ENCODE measurements at regions not wholly inside any gene's neighbourhood (a gene's known extent, or its start where the extent isn't known, plus 50 kb on each side); places are given as distances from the start of the nearest gene placed in this dataset.
"Not testable (repeated sequence)": the region's sequence is repeated elsewhere in the genome, so short reads cannot be mapped to it uniquely, and the experiment has no call there.

DNA sequence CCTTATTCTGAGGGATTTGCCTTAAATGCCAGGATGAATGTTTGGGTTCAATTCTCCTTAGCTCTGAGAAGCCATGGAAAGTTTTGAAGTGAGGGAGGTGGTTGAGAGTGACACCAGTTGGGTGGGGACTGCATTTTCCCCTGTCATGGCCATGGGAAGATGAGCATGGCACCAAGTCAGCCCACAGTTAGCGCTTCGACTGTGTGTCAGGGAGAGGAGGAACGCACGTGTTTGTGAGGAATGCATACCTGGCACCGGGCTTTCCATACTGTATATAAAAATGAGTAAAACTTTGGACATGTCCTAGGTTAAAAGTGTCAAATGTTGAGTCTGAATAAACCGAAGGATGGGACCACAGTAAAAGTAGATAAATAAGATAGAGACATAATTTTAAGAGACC is 187.5 kb upstream of the KL start:
- in situ Hi-C loops (cut with HindIII; ENCODE audit: low pct_unique_long_range_greater_than_20kb, low sequenced_read_pairs) = no loop called here
- no peak for DNase-seq (ENCODE audit: low read depth, low spot score)

GRCh38 chr13:32829269-32829668 is 187.0 kb upstream of the KL start:
- no peak for DNase-seq (ENCODE audit: low read depth, low spot score)
- in situ Hi-C loops (cut with HindIII; ENCODE audit: low pct_unique_long_range_greater_than_20kb, low sequenced_read_pairs) = no loop called here

DNA sequence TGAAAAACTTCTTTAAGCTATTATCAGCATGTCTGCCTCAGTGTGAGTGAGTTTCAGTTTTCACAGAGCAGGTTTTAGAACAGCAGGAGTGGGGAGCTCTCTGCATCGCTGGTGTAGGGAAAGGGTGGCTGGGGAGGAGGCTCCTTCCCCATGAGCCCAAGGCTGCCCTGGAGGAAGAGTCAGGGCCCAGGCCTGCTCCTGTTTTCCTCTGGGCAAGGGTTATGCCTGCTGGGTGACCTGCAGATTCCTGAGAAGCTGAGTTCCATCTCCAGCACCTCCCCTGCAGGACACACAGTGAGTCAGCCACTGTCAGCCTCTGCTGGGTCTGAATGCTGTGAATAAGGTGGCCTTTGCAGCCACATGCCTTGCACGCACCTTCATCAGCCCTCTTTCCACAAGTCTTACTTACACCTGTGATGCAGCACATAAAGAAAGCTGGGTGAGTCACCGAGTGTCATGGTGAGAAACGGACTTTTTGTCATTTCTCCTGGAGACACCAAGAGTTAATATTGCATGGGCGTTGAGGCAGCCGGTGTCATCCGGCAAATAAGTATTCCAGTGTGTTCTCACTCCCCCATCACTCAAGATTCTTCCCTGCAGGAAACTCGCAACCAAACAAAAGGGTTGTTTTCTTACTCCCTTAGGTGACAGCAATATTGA is 186.4 kb upstream of the KL start:
- in situ Hi-C loops (cut with HindIII; ENCODE audit: low pct_unique_long_range_greater_than_20kb, low sequenced_read_pairs) = no loop called here
- no peak for DNase-seq (ENCODE audit: low read depth, low spot score)

GRCh38 chr13:32830336-32831031 is 185.7 kb upstream of the KL start:
- in situ Hi-C loops (cut with HindIII; ENCODE audit: low pct_unique_long_range_greater_than_20kb, low sequenced_read_pairs) = no loop called here

GRCh38 chr13:32837307-32837972 is 178.8 kb upstream of the KL start:
- in situ Hi-C loops (cut with HindIII; ENCODE audit: low pct_unique_long_range_greater_than_20kb, low sequenced_read_pairs) = no loop called here
- no peak for DNase-seq (ENCODE audit: low read depth, low spot score)

More at GRCh38 chr13:32830336-32831031, 185.7 kb upstream of the KL start:
- no peak for DNase-seq (ENCODE audit: low read depth, low spot score)

DNA sequence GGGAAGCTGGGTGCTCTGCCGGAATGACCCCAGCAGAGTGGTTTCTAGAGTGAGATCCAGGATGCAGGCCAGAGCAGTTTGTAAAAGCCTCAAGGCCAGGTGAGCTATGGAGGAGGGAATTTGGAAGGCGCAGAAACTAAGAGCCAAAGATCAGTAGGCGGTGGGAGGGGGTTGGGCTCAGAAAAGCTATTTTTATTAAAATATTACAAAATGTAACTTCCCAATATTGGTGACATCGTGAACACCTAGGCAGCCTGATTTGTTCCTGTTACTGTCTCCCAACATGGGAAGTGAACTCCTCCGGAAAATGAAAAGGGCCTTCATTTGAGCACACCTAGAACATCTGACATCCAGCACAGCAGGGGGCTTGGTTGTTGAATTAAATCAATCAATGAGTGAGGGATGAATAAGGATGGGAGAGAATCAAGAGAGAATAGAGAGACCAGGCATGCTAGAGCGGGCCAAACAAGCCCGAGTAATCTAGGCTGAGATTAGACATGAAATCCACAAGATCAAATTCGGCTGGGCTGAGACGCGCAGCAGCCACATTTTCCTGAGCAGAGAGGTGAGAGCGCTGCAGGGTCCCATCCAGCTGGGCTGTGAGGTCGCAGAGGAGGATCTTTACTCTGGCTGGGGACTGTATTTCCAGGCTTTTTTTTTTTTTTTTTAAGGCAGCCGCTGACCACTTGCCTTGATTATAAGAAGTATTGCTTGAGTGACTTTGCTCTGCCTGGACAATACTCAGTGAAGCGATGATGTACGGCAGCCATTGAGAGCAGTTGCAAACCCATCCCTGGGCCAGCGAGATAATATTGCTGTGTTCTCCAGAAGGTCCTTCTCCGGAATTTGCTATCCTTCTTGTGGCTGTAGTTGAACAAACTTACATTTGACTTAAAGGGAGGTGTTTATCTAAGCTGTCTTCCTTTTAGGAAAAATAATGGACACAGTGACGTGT is 178.0 kb upstream of the KL start:
- no peak for DNase-seq (ENCODE audit: low read depth, low spot score)
- in situ Hi-C loops (cut with HindIII; ENCODE audit: low pct_unique_long_range_greater_than_20kb, low sequenced_read_pairs) = no loop called here

DNA sequence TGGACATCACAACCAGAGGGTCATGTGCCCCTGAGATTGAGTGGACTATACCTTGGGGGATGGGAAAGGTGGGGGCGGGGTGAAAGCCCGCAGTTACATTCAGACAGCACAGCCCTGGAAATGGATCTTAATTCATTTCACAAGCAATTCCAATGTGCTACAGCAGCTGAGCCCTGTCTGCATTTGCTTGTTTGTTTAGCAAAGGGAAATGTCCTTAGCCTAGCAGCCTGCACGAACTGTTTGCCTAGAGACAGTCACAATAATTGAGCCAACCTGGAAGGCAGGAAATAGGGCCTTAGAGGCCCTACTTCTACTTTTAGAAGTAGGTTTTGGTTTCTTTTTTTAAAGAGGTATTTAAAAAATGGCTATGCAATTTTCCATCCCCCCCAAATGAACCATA is 177.3 kb upstream of the KL start:
- in situ Hi-C loops (cut with HindIII; ENCODE audit: low pct_unique_long_range_greater_than_20kb, low sequenced_read_pairs) = no loop called here
- DNase-seq (ENCODE audit: low read depth, low spot score) = no peak

DNA sequence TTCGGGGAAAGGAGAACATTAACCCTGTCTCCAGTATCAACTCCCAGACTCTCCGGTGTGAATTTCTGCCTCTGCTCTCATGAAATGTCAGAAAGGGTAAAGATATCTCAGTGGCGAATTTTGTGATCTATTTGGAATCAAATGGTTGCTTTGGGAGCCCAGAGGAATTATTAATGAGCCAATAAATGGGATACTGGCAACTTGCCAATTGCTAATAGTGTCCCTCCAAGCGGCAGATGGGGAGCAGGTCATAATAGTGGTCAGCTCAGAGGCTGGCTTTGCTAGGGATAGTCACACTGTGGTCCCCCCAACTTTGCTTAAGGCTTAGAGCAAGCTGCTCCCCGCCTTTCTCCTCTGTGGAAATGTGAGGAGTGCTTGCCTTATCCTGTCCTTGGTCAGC is 176.1 kb upstream of the KL start:
- in situ Hi-C loops (cut with HindIII; ENCODE audit: low pct_unique_long_range_greater_than_20kb, low sequenced_read_pairs) = no loop called here
- DNase-seq (ENCODE audit: low read depth, low spot score) = no peak

DNA sequence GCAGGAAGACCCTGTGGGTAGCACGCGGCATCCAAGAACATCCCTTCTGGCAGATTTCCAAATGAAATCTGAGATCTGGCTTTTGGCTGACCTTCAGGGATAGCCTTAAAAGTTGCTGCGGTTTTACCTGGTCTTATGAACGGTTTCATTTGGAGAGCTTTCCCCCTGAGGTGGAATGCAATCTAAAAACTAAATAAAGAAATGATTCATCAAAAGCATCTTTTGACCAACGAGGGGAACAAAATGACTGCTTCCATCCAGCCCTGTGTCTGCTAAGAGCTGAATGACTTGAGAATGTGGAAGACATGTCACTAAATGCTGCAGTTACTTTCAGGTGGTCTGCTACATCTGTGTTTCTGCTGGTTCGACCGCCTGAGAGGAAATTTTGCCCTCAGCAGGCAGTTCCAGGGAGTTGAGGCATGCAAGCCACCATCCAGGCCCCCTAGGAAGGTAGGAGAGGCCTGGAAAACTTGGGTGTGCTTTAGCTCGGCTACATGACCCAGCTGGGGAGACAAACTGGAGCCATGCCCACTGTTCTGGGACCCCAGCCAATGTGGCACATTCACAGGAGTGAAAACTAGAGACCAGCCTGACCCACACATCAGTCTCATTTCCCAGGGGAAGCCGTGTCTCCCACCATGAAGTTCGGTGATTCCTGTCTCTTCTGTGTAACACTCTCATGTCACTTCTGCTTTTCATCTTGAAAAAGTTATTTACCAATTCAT is 175.1 kb upstream of the KL start:
- in situ Hi-C loops (cut with HindIII; ENCODE audit: low pct_unique_long_range_greater_than_20kb, low sequenced_read_pairs) = no loop called here
- DNase-seq (ENCODE audit: low read depth, low spot score) = no peak

DNA sequence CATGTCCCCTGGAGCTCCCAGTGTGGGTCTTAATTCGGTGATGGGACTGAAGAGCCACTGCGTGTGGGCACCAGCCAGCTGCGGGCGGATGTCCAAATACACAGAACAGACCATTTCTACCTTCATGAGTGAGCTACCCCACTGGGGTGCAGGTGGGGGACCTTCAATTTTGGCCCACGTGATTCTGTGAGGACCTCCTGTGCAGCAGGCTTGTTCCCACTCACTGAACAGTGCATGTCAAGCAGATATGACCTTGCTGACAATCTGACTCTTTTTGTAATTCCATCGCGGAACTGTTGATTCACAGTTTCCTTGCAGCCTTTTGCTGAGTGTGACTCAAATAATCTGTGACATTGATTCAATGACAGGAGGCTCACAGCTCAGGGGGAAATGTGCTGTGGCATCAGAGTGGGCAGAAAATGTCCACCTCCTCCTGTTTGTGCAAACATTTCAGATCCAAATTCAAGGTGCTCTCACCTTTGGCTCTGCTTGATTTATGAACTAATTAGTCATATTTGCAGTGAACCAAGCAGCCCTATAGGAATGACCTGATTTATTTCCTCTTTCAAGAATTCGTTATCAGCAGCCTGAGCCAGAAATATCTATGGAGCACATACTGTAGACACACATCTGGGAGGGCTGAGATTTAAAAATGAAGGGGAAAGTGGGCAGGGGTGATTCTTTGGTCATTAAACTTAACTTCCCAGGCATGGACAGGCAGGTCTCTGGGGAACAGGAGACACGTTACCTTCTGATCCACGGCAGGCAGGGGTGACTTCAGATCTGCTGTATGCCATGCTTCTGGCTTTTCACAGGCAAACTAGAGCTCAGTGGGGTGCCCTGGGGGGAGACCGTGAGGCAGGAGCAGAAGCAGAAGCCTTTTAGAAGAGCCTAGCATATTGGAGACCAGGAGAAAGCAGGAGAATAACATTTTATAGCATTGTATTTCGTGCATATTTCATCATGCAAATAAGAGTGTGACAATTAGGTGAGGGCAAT is 170.0 kb upstream of the KL start:
- in situ Hi-C loops (cut with HindIII; ENCODE audit: low pct_unique_long_range_greater_than_20kb, low sequenced_read_pairs) = no loop called here
- no peak for DNase-seq (ENCODE audit: low read depth, low spot score)

GRCh38 chr13:32847976-32848375 is 168.2 kb upstream of the KL start:
- in situ Hi-C loops (cut with HindIII; ENCODE audit: low pct_unique_long_range_greater_than_20kb, low sequenced_read_pairs); DNase-seq (ENCODE audit: low read depth, low spot score): not testable (repeated sequence)

- DNase-seq (ENCODE audit: low read depth, low spot score) = no peak
- in situ Hi-C loops (cut with HindIII; ENCODE audit: low pct_unique_long_range_greater_than_20kb, low sequenced_read_pairs) = no loop called here
Measured at GRCh38 chr13:32849369-32849768, 166.9 kb upstream of the KL start.

GRCh38 chr13:32850316-32851052 is 165.7 kb upstream of the KL start:
- in situ Hi-C loops (cut with HindIII; ENCODE audit: low pct_unique_long_range_greater_than_20kb, low sequenced_read_pairs) = no loop called here
- DNase-seq (ENCODE audit: low read depth, low spot score) = no peak

DNA sequence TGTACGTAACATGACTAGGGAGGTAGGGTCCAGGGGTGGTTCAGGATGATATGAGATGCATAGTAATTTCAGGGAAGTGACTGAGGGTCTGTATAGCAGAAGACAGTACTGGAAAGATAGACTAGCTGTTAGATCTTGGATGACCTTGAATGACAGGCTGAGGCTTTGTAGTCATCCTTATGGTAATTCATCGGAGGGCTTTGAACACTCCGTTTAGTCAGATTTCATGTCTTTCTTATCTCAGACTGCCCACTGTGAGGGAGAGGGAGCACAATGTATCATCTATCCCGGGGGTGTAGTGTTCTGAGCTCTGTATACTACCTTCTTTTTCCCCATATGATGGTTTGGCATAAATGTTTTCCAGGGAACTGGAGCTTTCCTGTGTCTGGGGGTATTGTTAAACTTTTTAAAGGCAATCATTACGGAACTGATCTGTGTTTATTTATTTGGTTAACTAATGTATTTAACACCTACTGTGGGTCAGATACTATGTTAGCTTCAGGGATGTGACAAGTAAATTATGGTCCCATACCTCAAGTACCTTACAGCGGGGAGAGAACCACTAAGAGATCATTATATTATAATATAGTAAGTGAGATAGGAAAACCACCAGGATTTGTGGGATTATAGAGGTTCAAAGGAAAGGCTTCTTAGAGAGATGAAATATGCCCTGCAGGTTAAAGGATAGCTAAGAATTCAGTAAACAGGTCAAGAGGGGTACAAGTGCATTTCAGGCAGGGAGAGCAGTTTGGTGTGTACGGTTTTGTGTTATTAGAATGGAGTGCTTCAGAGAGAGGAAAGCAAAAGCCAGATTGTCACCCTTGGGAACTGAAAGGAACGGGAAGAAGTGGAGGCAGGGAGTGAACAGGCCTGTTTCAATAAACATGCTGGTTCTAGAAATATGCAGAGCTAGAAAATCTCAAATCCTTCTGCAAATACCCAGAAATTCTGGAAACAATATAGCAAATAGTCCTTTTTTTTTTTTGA is 164.8 kb upstream of the KL start:
- in situ Hi-C loops (cut with HindIII; ENCODE audit: low pct_unique_long_range_greater_than_20kb, low sequenced_read_pairs) = no loop called here
- no peak for DNase-seq (ENCODE audit: low read depth, low spot score)

GRCh38 chr13:32852526-32852925 is 163.7 kb upstream of the KL start:
- DNase-seq (ENCODE audit: low read depth, low spot score) = no peak
- in situ Hi-C loops (cut with HindIII; ENCODE audit: low pct_unique_long_range_greater_than_20kb, low sequenced_read_pairs) = no loop called here

Measured in SK-MEL-5 (cell line).